ENCODE measurements at regions not wholly inside any gene's neighbourhood (a gene's known extent, or its start where the extent isn't known, plus 50 kb on each side); places are given as distances from the start of the nearest gene placed in this dataset.

GRCh38 chr9:106632621-106633020 is 230.3 kb upstream of the ZNF462 start:
- H3K4me1 ChIP-seq (ENCODE audit: control insufficient read depth, low read depth, low read length) = no peaks in the 10 kb centered on the region
- no peaks in the 10 kb centered on the region for H3K27me3 ChIP-seq (ENCODE audit: control insufficient read depth, insufficient read depth, low read length)
- no peak overlapping the region for H3K4me3 ChIP-seq (ENCODE audit: low read length)
- H3K9ac ChIP-seq (ENCODE audit: low read length) = no peak overlapping the region
- no peaks in the 10 kb centered on the region for H3K36me3 ChIP-seq (ENCODE audit: control insufficient read depth, low read depth, low read length)
- no peak overlapping the region for H3K27ac ChIP-seq (ENCODE audit: low read length)
- no peaks in the 10 kb centered on the region for H3K9me3 ChIP-seq (ENCODE audit: control insufficient read depth, low read depth, low read length)

GRCh38 chr9:106634183-106634582 is 228.8 kb upstream of the ZNF462 start:
- Histone ChIP-seq H3K27ac (ENCODE audit: low read length) (no peak overlapping the region), H3K36me3 (ENCODE audit: control insufficient read depth, low read depth, low read length) (no peaks in the 10 kb centered on the region), H3K9me3 (ENCODE audit: control insufficient read depth, low read depth, low read length) (no peaks in the 10 kb centered on the region), H3K27me3 (ENCODE audit: control insufficient read depth, insufficient read depth, low read length) (no peaks in the 10 kb centered on the region), H3K4me3 (ENCODE audit: low read length) (no peak overlapping the region), H3K9ac (ENCODE audit: low read length) (no peak overlapping the region), H3K4me1 (ENCODE audit: control insufficient read depth, low read depth, low read length) (no peaks in the 10 kb centered on the region)

- H3K9me3 ChIP-seq (ENCODE audit: control insufficient read depth, low read depth, low read length) = no peaks in the 10 kb centered on the region
- H3K4me1 ChIP-seq (ENCODE audit: control insufficient read depth, low read depth, low read length) = no peaks in the 10 kb centered on the region
- no peak overlapping the region for H3K27ac ChIP-seq (ENCODE audit: low read length)
These were observed 228.3 kb upstream of the ZNF462 start for GRCh38 chr9:106634641-106635040.

DNA sequence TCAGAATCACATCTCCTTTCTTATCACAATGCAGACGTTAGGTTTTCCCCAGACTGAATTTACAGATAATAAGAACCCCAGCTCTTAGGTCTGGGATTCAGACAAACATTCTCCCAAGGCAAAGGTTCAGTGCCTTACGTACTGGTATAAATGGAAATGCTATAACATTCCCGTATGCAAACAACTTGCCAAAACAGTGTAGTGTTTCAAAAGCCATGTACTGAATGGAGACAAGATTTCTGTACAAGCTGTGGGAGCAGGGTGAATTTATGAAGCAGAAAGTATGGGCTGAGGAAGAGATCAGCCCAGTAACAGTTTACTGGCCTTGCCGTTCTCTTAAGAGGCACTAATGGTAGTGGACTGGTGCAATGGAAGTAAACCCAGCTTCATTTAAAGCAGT is 225.5 kb upstream of the ZNF462 start:
- Histone ChIP-seq H3K36me3 (ENCODE audit: control insufficient read depth, low read depth, low read length) (no peaks in the 10 kb centered on the region), H3K27me3 (ENCODE audit: control insufficient read depth, insufficient read depth, low read length) (no peaks in the 10 kb centered on the region), H3K4me3 (ENCODE audit: low read length) (no peak overlapping the region), H3K9me3 (ENCODE audit: control insufficient read depth, low read depth, low read length) (no peaks in the 10 kb centered on the region), H3K27ac (ENCODE audit: low read length) (no peak overlapping the region), H3K9ac (ENCODE audit: low read length) (no peak overlapping the region), H3K4me1 (ENCODE audit: control insufficient read depth, low read depth, low read length) (no peaks in the 10 kb centered on the region)

More at GRCh38 chr9:106634641-106635040, 228.3 kb upstream of the ZNF462 start:
- no peaks in the 10 kb centered on the region for H3K27me3 ChIP-seq (ENCODE audit: control insufficient read depth, insufficient read depth, low read length)
- H3K9ac ChIP-seq (ENCODE audit: low read length) = no peak overlapping the region
- no peaks in the 10 kb centered on the region for H3K36me3 ChIP-seq (ENCODE audit: control insufficient read depth, low read depth, low read length)
- H3K4me3 ChIP-seq (ENCODE audit: low read length) = no peak overlapping the region

DNA sequence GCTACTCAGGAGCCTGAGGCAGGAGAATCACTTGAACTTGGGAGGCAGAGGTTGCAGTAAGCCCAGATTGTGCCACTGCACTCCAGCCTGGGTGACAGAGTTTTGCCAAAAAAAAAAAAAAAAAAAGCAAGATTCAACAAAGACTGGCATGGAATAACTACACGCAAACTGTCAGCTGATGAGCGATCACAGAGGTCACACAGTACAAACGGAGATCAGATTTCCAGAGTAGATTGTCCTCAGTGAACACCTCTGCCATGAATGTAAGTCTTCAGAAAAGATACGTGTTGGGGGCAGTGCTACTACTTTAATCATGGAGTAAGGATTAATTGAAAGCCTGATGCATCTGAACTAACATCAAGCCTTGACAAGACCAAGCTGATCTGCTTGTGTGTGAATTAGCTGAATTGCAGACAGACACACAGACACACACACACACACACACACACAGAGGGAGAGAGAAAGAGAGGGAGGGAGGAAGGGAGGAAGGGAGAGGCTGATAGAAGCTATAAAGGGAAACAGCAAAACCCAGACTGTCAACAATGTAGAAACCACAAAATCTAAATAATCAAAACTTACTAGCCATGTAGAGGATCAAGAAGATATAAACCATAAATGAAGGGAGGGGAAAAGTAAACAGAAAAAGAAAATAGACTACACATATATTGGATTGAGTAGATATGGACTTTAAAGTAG is 222.9 kb upstream of the ZNF462 start:
- Histone ChIP-seq H3K27ac (ENCODE audit: low read length) (no peak overlapping the region), H3K4me3 (ENCODE audit: low read length) (no peak overlapping the region), H3K36me3 (ENCODE audit: control insufficient read depth, low read depth, low read length) (no peaks in the 10 kb centered on the region), H3K9me3 (ENCODE audit: control insufficient read depth, low read depth, low read length) (no peaks in the 10 kb centered on the region), H3K9ac (ENCODE audit: low read length) (no peak overlapping the region), H3K27me3 (ENCODE audit: control insufficient read depth, insufficient read depth, low read length) (no peaks in the 10 kb centered on the region), H3K4me1 (ENCODE audit: control insufficient read depth, low read depth, low read length) (no peaks in the 10 kb centered on the region)

DNA sequence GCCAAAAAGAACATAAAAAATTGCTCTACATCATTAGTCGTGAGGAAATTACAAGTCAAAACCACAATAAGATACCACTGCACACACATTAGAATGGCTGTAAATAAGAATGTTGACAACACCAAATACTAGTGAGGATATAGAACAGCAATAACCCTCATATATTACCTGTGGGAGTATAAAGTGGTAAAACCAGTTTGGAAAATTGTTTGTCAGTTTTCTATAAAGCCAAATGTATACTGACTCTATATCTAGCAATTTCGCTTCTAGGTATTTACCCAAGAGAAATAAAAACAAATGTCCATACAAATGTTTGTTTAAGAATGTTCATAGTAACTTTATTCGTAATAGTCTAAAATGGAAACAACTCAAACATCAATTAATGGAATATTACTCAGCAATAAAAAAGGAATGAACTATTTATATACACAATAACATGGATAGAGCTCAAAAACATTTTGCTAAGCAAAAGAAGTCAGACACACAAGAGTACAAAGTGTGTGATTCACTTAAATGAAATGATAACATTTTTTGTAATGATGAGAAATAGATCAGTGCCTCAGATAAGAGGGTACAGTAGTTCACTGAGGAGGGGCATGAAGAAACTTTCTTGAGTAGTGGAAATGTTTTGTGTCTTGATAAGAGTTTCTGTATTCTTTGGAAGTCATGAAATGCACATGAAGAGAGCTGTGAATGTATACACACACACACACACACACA is 219.6 kb upstream of the ZNF462 start:
- no peaks in the 10 kb centered on the region for H3K36me3 ChIP-seq (ENCODE audit: control insufficient read depth, low read depth, low read length)

GRCh38 chr9:106644661-106645060 is 218.3 kb upstream of the ZNF462 start:
- Histone ChIP-seq H3K9ac (ENCODE audit: low read length) (no peak overlapping the region), H3K27me3 (ENCODE audit: control insufficient read depth, insufficient read depth, low read length) (no peaks in the 10 kb centered on the region), H3K9me3 (ENCODE audit: control insufficient read depth, low read depth, low read length) (no peaks in the 10 kb centered on the region)

More for the DNA sequence above, 219.6 kb upstream of the ZNF462 start:
- H3K4me3 ChIP-seq (ENCODE audit: low read length) = no peak overlapping the region
- no peak overlapping the region for H3K9ac ChIP-seq (ENCODE audit: low read length)
- H3K9me3 ChIP-seq (ENCODE audit: control insufficient read depth, low read depth, low read length) = no peaks in the 10 kb centered on the region
- H3K4me1 ChIP-seq (ENCODE audit: control insufficient read depth, low read depth, low read length) = no peaks in the 10 kb centered on the region
- no peaks in the 10 kb centered on the region for H3K27me3 ChIP-seq (ENCODE audit: control insufficient read depth, insufficient read depth, low read length)
- H3K27ac ChIP-seq (ENCODE audit: low read length) = no peak overlapping the region

DNA sequence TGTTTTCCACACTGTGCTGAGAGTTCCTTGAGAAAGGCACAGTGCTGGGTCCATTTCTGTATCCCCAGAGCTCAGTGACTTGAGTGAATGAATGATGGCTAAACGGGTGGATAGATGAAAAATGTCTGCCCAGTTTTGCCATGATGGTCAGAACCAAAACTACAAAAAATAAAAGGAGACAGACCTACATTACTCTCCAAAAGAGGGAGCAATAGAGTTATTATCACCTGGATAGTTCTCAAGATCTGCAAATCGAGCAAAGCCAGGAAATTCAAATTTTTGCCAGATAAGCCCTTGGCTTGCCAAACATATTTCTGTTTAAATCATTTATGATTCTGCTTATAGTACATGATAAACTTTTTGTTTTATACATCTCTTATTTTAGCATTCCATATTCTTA is 214.2 kb upstream of the ZNF462 start:
- Histone ChIP-seq H3K27ac (ENCODE audit: low read length) (no peak overlapping the region), H3K9me3 (ENCODE audit: control insufficient read depth, low read depth, low read length) (no peaks in the 10 kb centered on the region), H3K27me3 (ENCODE audit: control insufficient read depth, insufficient read depth, low read length) (no peaks in the 10 kb centered on the region), H3K9ac (ENCODE audit: low read length) (no peak overlapping the region), H3K4me3 (ENCODE audit: low read length) (no peak overlapping the region), H3K36me3 (ENCODE audit: control insufficient read depth, low read depth, low read length) (no peaks in the 10 kb centered on the region), H3K4me1 (ENCODE audit: control insufficient read depth, low read depth, low read length) (no peaks in the 10 kb centered on the region)

More at GRCh38 chr9:106644661-106645060, 218.3 kb upstream of the ZNF462 start:
- Histone ChIP-seq H3K4me1 (ENCODE audit: control insufficient read depth, low read depth, low read length) (no peaks in the 10 kb centered on the region), H3K27ac (ENCODE audit: low read length) (no peak overlapping the region), H3K36me3 (ENCODE audit: control insufficient read depth, low read depth, low read length) (no peaks in the 10 kb centered on the region), H3K4me3 (ENCODE audit: low read length) (no peak overlapping the region)

- no peak overlapping the region for H3K4me3 ChIP-seq (ENCODE audit: low read length)
- H3K9ac ChIP-seq (ENCODE audit: low read length) = no peak overlapping the region
- H3K27me3 ChIP-seq (ENCODE audit: control insufficient read depth, insufficient read depth, low read length) = no peaks in the 10 kb centered on the region
- no peaks in the 10 kb centered on the region for H3K36me3 ChIP-seq (ENCODE audit: control insufficient read depth, low read depth, low read length)
- H3K4me1 ChIP-seq (ENCODE audit: control insufficient read depth, low read depth, low read length) = no peaks in the 10 kb centered on the region
- H3K9me3 ChIP-seq (ENCODE audit: control insufficient read depth, low read depth, low read length) = no peaks in the 10 kb centered on the region
- no peak overlapping the region for H3K27ac ChIP-seq (ENCODE audit: low read length)
These were observed 213.3 kb upstream of the ZNF462 start for GRCh38 chr9:106649664-106650063.

DNA sequence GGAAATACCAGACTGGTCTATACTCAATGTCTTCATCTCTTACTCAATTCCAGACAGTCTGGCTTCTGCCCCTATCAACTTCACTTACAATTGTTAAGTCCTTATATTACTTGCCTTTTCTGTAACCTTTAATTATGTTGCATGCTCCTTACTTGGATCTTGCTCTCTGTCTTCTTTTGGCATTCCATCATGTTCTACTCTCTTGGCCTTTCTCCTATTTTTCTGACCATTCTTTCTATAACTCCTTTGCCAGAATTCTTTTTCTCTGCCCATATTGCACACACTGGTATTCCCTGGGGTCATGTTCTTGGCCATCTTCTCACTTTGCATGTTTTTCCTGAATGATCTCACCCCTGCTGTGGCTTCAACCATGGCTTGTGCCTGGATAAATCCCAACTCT is 209.8 kb upstream of the ZNF462 start:
- Histone ChIP-seq H3K27me3 (ENCODE audit: control insufficient read depth, insufficient read depth, low read length) (no peaks in the 10 kb centered on the region), H3K36me3 (ENCODE audit: control insufficient read depth, low read depth, low read length) (no peaks in the 10 kb centered on the region), H3K9ac (ENCODE audit: low read length) (no peak overlapping the region), H3K4me1 (ENCODE audit: control insufficient read depth, low read depth, low read length) (peaks cover 9% of the 10 kb centered on the region), H3K9me3 (ENCODE audit: control insufficient read depth, low read depth, low read length) (no peaks in the 10 kb centered on the region), H3K27ac (ENCODE audit: low read length) (no peak overlapping the region), H3K4me3 (ENCODE audit: low read length) (no peak overlapping the region)

- Histone ChIP-seq H3K36me3 (ENCODE audit: control insufficient read depth, low read depth, low read length) (no peaks in the 10 kb centered on the region), H3K9ac (ENCODE audit: low read length) (no peak overlapping the region), H3K27me3 (ENCODE audit: control insufficient read depth, insufficient read depth, low read length) (no peaks in the 10 kb centered on the region), H3K27ac (ENCODE audit: low read length) (no peak overlapping the region), H3K4me3 (ENCODE audit: low read length) (no peak overlapping the region), H3K4me1 (ENCODE audit: control insufficient read depth, low read depth, low read length) (peaks cover 9% of the 10 kb centered on the region), H3K9me3 (ENCODE audit: control insufficient read depth, low read depth, low read length) (no peaks in the 10 kb centered on the region)
These were observed 207.0 kb upstream of the ZNF462 start for GRCh38 chr9:106655966-106656365.

GRCh38 chr9:106657926-106658325 is 205.0 kb upstream of the ZNF462 start:
- Histone ChIP-seq H3K9ac (ENCODE audit: low read length) (no peak overlapping the region), H3K9me3 (ENCODE audit: control insufficient read depth, low read depth, low read length) (no peaks in the 10 kb centered on the region), H3K4me3 (ENCODE audit: low read length) (no peak overlapping the region), H3K36me3 (ENCODE audit: control insufficient read depth, low read depth, low read length) (no peaks in the 10 kb centered on the region), H3K4me1 (ENCODE audit: control insufficient read depth, low read depth, low read length) (peaks cover 9% of the 10 kb centered on the region), H3K27me3 (ENCODE audit: control insufficient read depth, insufficient read depth, low read length) (no peaks in the 10 kb centered on the region), H3K27ac (ENCODE audit: low read length) (no peak overlapping the region)
